H9 (cell line): ENCODE measurements at regions not wholly inside any gene's neighbourhood (a gene's known extent, or its start where the extent isn't known, plus 50 kb on each side); places are given as distances from the start of the nearest gene placed in this dataset.
A peak's percentile ranks its signal among the peaks of the same experiment; 100 is the strongest.

Source experiments
- DNase-seq: peaks from one replicate; pipeline ENCODE4 v3.0.0-alpha.2; 2017
- H2AFZ ChIP-seq: one replicate; pipeline ENCODE4 v1.6.1; 2013; ENCODE audit warnings: mild to moderate bottlenecking, low read length, control low read depth, moderate library complexity
- H2AK5ac ChIP-seq: 2 replicates; pipeline ENCODE4 v1.6.1; 2013; ENCODE audit warnings: low read length, control low read depth, mixed read lengths; ENCODE audit not compliant: insufficient read length
- H2BK120ac ChIP-seq: one replicate; pipeline ENCODE4 v1.6.1; 2013; ENCODE audit warnings: low read depth, mild to moderate bottlenecking, low read length, control low read depth, inconsistent platforms; ENCODE audit not compliant: poor library complexity, severe bottlenecking
- H2BK12ac ChIP-seq: 2 replicates; pipeline ENCODE4 v1.6.1; 2013; ENCODE audit warnings: low read length, control low read depth, mixed read lengths, low read depth; ENCODE audit not compliant: insufficient read length
- H2BK15ac ChIP-seq: 2 replicates; pipeline ENCODE4 v1.6.1; 2013; ENCODE audit warnings: low read depth, low read length, control low read depth
- H2BK20ac ChIP-seq: one replicate; pipeline ENCODE4 v1.6.1; 2013; ENCODE audit warnings: low read depth, mild to moderate bottlenecking, low read length, control low read depth, inconsistent platforms; ENCODE audit not compliant: poor library complexity, severe bottlenecking
- H2BK5ac ChIP-seq: 2 replicates; pipeline ENCODE4 v1.6.1; 2013; ENCODE audit warnings: low read length, control low read depth, mixed read lengths; ENCODE audit not compliant: insufficient read length
- H3K14ac ChIP-seq: 2 replicates; pipeline ENCODE4 v1.6.1; 2013; ENCODE audit warnings: low read length, control low read depth; ENCODE audit not compliant: insufficient read depth
- H3K18ac ChIP-seq: 2 replicates; pipeline ENCODE4 v1.6.1; 2013; ENCODE audit warnings: low read depth, mild to moderate bottlenecking, mixed read lengths, low read length, control low read depth; ENCODE audit not compliant: insufficient read length
- H3K23ac ChIP-seq: 2 replicates; pipeline ENCODE4 v1.6.1; 2013; ENCODE audit warnings: low read length, control low read depth, mixed read lengths, low read depth; ENCODE audit not compliant: insufficient read length
- H3K23me2 ChIP-seq: 2 replicates; pipeline ENCODE4 v1.6.1; 2013; ENCODE audit warnings: low read depth, mild to moderate bottlenecking, mixed read lengths, low read length, control low read depth; ENCODE audit not compliant: insufficient read length, poor library complexity, severe bottlenecking
- H3K27ac ChIP-seq: 2 replicates; pipeline ENCODE4 v1.5.1; 2013; ENCODE audit warnings: low read length, control low read depth, mixed read lengths, low read depth; ENCODE audit not compliant: insufficient read length
- H3K27me3 ChIP-seq: 2 replicates; pipeline ENCODE4 v1.6.1; 2013; ENCODE audit warnings: low read length, control low read depth, inconsistent platforms; ENCODE audit not compliant: insufficient read depth
- H3K4ac ChIP-seq: 2 replicates; pipeline ENCODE4 v1.6.1; 2013; ENCODE audit warnings: low read depth, mild to moderate bottlenecking, control low read depth, inconsistent platforms, low read length, moderate library complexity
- H3K4me1 ChIP-seq: 2 replicates; pipeline ENCODE4 v1.6.1; 2013; ENCODE audit warnings: low read length, control low read depth, inconsistent platforms; ENCODE audit not compliant: insufficient read depth
- H3K4me2 ChIP-seq: 2 replicates; pipeline ENCODE4 v1.6.1; 2013; ENCODE audit warnings: low read length, control low read depth, mixed read lengths; ENCODE audit not compliant: insufficient read length, insufficient read depth
- H3K56ac ChIP-seq: 2 replicates; pipeline ENCODE4 v1.6.1; 2013; ENCODE audit warnings: low read depth, mild to moderate bottlenecking, mixed read lengths, low read length, control low read depth; ENCODE audit not compliant: insufficient read length
- H3K79me1 ChIP-seq: 2 replicates; pipeline ENCODE4 v1.6.1; 2013; ENCODE audit warnings: low read depth, mild to moderate bottlenecking, moderate library complexity, low read length, control low read depth, inconsistent platforms; ENCODE audit not compliant: insufficient read depth, poor library complexity, severe bottlenecking
- H3K79me2 ChIP-seq: 2 replicates; pipeline ENCODE4 v1.6.1; 2013; ENCODE audit warnings: low read length, control low read depth, inconsistent platforms; ENCODE audit not compliant: insufficient read depth
- H3K9ac ChIP-seq: 2 replicates; pipeline ENCODE4 v1.6.1; 2013; ENCODE audit warnings: low read length, control low read depth, mixed read lengths; ENCODE audit not compliant: insufficient read length; ENCODE audit errors: extremely low read depth
- H3K9me3 ChIP-seq: one replicate; pipeline ENCODE4 v1.6.1; 2013; ENCODE audit warnings: low read depth, low read length, inconsistent platforms; ENCODE audit not compliant: control insufficient read depth
- H3T11ph ChIP-seq: one replicate; pipeline ENCODE4 v1.6.1; 2013; ENCODE audit warnings: mild to moderate bottlenecking, low read length, control low read depth, inconsistent platforms
- H4K20me1 ChIP-seq: one replicate; pipeline ENCODE4 v1.6.1; 2013; ENCODE audit not compliant: control insufficient read depth, insufficient read length, insufficient read depth
- H4K5ac ChIP-seq: 2 replicates; pipeline ENCODE4 v1.6.1; 2013; ENCODE audit warnings: low read depth, mild to moderate bottlenecking, mixed read lengths, low read length, control low read depth; ENCODE audit not compliant: insufficient read length
- H4K8ac ChIP-seq: replicated peaks from 2 replicates; pipeline ENCODE4 v1.6.1; 2013; ENCODE audit warnings: low read length, control low read depth, mixed read lengths, low read depth; ENCODE audit not compliant: insufficient read length
- H4K91ac ChIP-seq: 2 replicates; pipeline ENCODE4 v1.6.1; 2013; ENCODE audit warnings: low read depth, mild to moderate bottlenecking, moderate library complexity, mixed read lengths, low read length, control low read depth; ENCODE audit not compliant: insufficient read length
- H3K27ac Mint-ChIP-seq, 3 experiments: 2 replicates in 2 of 3; 3 replicates in 1 of 3; pipeline ENCODE4 v1.8.0; 2020 to 2021; ENCODE audit warnings: mixed read lengths in 3 of 3, mild to moderate bottlenecking in 1 of 3, moderate library complexity in 1 of 3
- H3K27me3 Mint-ChIP-seq: 2 replicates; pipeline ENCODE4 v1.8.0; 2021; ENCODE audit warnings: low read depth, mild to moderate bottlenecking, moderate library complexity, mixed read lengths
- H3K36me3 Mint-ChIP-seq, 3 experiments: 2 replicates in 2 of 3; 3 replicates in 1 of 3; pipeline ENCODE4 v1.8.0; 2020 to 2021; ENCODE audit warnings: low read depth in 3 of 3, mixed read lengths in 3 of 3; ENCODE audit not compliant: insufficient read depth in 1 of 3
- H3K4me1 Mint-ChIP-seq, 2 experiments: 2 replicates each; pipeline ENCODE4 v1.8.0; 2020; ENCODE audit warnings: mixed read lengths in 2 of 2
- H3K4me3 Mint-ChIP-seq, 2 experiments: 2 replicates in 1 of 2; 3 replicates in 1 of 2; pipeline ENCODE4 v1.8.0; 2020 to 2021; ENCODE audit warnings: mild to moderate bottlenecking in 2 of 2, mixed read lengths in 2 of 2, moderate library complexity in 1 of 2
- H3K9me3 Mint-ChIP-seq, 2 experiments: 2 replicates in 1 of 2; 3 replicates in 1 of 2; pipeline ENCODE4 v1.8.0; 2020; ENCODE audit warnings: mild to moderate bottlenecking in 2 of 2, mixed read lengths in 2 of 2, moderate library complexity in 1 of 2
- WGBS: extraction: QIAGEN DNeasy Blood & Tissue Kit; methylation state at CpG from one replicate; pipeline ENCODE4 v1.1.7; 2013; ENCODE audit warnings: missing lambda C conversion rate, low lambda C conversion rate, mixed read lengths; ENCODE audit not compliant: insufficient read length; ENCODE audit errors: extremely low coverage; 5-methylcytosine and 5-hydroxymethylcytosine counted together
- TF ChIP-seq, protein P1 (sequence below): fragments of 200-600 bp; sonication (generic); conservative IDR thresholded peaks from 3 replicates; pipeline ENCODE4 v1.8.0; 2021; ENCODE audit warnings: antibody characterized with exemption, mild to moderate bottlenecking

DNA sequence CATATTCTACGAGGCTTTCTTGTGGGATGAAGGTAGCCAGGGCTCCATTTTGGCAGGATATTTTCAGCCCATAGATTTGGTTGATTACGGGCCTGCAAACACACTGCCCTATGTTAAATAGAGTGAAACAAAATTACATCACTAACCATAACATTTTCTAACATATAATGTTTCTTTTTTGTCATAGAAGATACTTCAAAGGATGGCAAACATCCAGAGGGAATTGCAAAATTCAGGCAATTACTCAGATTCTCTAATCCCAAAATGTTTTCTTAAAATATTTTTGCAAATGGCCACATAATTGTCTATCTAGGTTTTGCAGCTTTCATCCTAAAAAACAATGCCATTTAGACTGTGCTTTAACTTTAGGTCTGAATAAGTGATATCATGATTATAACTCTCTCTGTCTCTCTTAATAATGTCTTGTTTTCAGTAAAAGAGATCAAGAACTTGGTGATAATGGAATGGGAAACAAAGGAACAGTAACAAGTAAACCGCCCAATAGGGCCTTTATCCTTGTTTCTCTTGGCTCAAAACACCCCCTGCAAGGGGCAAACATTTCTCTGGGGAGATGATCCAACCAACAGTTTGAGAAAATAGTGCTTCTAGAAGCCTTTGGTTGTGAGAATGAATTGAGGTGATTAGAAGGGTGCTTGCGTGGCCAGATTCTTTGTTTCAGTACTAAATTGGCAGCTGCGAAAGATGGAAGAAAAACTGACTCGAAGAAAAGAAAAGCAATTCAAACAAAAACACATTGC, 54.4 kb upstream of the BTG1 start:
- Histone ChIP-seq H4K91ac (no peak overlapping the region), H3K18ac (no peak overlapping the region), H2BK5ac (no peak overlapping the region), H3K14ac (0 out of 2 replicates have a peak overlapping the region, but pooled peaks have one; percentile 47), H2AFZ (no peak overlapping the region), H3K9ac (no peak overlapping the region), H2BK12ac (no peak overlapping the region), H3T11ph (no peak overlapping the region), H3K27me3 (no peaks in the 10 kb centered on the region), H3K23me2 (no peaks in the 10 kb centered on the region), H3K9me3 (no peaks in the 10 kb centered on the region), H2AK5ac (no peak overlapping the region), H3K27ac (no peak overlapping the region), H2BK20ac (no peak overlapping the region), H3K23ac (no peak overlapping the region), H3K79me1 (no peaks in the 10 kb centered on the region), H2BK15ac (no peak overlapping the region), H3K56ac (no peak overlapping the region), H3K79me2 (no peaks in the 10 kb centered on the region), H3K4me1 (no peaks in the 10 kb centered on the region), H3K4ac (no peak overlapping the region), H4K8ac (no peak overlapping the region), H3K4me2 (no peak overlapping the region), H4K5ac (no peak overlapping the region), H4K20me1 (no peaks in the 10 kb centered on the region), H2BK120ac (no peak overlapping the region)
- Mint-ChIP-seq H3K4me1 (peaks cover 5 to 6% of the 10 kb centered on the region in 2 experiments; a peak in 3 of 4 replicates), H3K27ac (no peak overlapping the region; a peak in 1 of 7 replicates), H3K9me3 (peaks cover 4 to 6% of the 10 kb centered on the region in 2 experiments; a peak in 2 of 5 replicates), H3K36me3 (peaks cover 0 to 7% (median 0%) of the 10 kb centered on the region in 3 experiments; a peak in 2 of 7 replicates), H3K27me3 (no peaks in the 10 kb centered on the region), H3K4me3 (no peak overlapping the region)
- TF ChIP-seq, protein P1, sequence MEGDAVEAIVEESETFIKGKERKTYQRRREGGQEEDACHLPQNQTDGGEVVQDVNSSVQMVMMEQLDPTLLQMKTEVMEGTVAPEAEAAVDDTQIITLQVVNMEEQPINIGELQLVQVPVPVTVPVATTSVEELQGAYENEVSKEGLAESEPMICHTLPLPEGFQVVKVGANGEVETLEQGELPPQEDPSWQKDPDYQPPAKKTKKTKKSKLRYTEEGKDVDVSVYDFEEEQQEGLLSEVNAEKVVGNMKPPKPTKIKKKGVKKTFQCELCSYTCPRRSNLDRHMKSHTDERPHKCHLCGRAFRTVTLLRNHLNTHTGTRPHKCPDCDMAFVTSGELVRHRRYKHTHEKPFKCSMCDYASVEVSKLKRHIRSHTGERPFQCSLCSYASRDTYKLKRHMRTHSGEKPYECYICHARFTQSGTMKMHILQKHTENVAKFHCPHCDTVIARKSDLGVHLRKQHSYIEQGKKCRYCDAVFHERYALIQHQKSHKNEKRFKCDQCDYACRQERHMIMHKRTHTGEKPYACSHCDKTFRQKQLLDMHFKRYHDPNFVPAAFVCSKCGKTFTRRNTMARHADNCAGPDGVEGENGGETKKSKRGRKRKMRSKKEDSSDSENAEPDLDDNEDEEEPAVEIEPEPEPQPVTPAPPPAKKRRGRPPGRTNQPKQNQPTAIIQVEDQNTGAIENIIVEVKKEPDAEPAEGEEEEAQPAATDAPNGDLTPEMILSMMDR = no peak
- no peak for DNase-seq
- WGBS = no CpG with 5 or more reads among the region's 6 CpGs
